ENCODE measurements at regions not wholly inside any gene's neighbourhood (a gene's known extent, or its start where the extent isn't known, plus 50 kb on each side); places are given as distances from the start of the nearest gene placed in this dataset.

GRCh38 chr2:156697906-156698305 lies 261.7 kb downstream of the GPD2 start:
- DNase-seq: no peak

GRCh38 chr2:156700681-156701080 lies 264.5 kb downstream of the GPD2 start:
- DNase-seq: no peak

DNA sequence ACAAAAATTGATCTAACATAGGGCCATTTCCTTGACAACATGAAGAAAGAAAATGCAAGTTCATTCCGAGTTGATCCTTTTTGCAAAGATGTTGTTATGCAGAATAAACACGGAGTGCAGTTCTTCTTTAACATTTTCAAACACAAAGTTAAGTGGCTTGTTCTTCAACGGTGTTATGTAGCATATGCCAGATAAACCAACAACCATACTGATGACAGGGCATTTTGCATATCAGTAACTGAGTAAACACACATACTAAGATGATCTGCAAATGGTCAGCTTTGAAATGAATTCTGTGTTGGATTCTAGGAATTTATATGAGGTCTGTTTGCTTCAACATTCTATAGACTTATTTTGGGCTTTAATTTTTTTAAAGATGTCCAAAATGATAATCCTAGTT lies 266.4 kb downstream of the GPD2 start:
- DNase-seq: no peak

GRCh38 chr2:156703642-156704041 lies 267.5 kb downstream of the GPD2 start:
- no peak for DNase-seq

GRCh38 chr2:156704132-156704531 lies 268.0 kb downstream of the GPD2 start:
- DNase-seq: no peak

DNA sequence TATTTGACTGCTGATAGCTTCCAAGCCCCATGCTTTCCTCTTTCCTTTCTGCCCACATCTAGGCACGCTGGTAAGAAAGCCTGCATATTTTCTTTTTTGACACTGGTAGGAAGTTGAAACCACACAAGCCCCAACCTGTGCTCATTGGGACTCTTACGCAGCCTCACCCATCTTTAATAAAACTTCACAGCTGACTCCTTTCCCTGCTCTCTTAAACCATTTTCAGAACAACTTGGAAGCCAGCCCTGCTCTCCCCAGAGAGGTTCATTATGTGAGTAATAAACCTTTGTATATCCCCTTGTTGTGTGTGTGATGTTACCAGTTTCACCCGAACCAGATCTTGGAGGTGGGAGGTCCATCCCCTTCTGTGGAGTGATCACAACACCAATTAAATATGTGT lies 268.4 kb downstream of the GPD2 start:
- no peak for DNase-seq

DNA sequence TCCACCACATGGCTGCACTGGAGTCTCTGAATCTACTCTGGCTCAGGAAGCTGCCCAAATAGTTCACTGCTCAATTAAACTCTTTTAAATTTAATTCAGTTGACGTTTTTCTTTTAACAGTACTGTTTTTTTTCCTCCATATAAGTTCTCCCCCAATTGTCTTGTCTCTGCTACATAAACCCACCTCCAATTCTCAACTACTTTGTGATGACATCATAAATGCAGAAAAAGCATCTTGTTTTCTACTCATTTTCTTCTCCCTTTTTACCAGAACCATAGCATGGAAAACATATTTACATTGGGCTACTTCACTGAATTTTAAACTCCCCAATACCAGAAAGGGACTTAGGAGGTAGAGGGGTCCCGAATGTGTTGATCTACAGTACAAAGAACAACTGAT lies 270.4 kb downstream of the GPD2 start:
- no peak for DNase-seq

DNA sequence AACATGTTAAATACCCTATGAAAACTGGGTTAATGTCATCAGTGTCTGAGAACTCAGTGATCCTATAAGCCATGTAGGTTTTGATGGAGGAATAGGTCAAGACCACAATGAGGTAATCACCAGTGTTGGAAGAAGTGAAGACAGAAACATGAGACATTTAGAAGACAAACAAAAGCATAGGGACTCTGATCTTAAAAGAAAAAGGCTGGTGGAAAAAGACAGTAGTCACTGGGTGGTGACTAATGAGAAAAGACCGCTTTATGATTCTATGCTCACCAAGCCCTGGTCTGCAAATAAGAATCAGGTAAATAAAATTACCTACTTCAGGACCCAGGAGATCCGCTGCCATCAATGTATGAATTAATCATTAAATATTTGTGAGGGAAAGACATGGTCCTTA lies 271.9 kb downstream of the GPD2 start:
- no peak for DNase-seq

GRCh38 chr2:156709091-156709490 lies 272.9 kb downstream of the GPD2 start:
- no peak for DNase-seq

GRCh38 chr2:156719036-156719435 lies 282.9 kb downstream of the GPD2 start:
- DNase-seq: no peak

DNA sequence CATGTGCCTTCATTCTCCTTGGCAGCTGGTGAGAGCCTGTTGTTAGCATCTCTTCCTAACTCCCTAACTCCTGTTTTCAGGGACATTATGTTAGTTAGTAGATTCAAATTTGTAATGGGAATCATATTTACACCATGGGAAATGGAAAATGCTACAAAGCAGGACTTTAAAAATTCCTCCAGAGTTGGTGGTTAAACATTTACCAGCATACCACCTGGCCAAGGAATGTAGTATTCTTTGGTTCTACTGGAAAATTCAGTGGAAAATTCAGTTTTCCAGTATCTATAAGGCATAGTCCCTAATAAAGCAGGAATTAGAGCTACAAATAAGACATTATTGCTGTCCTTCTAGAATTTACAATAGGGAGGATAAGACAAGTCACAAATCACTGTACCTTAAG lies 291.7 kb downstream of the GPD2 start:
- no peak for DNase-seq

- DNase-seq: no peak
These were observed 292.1 kb downstream of the GPD2 start for GRCh38 chr2:156728328-156728727.

DNA sequence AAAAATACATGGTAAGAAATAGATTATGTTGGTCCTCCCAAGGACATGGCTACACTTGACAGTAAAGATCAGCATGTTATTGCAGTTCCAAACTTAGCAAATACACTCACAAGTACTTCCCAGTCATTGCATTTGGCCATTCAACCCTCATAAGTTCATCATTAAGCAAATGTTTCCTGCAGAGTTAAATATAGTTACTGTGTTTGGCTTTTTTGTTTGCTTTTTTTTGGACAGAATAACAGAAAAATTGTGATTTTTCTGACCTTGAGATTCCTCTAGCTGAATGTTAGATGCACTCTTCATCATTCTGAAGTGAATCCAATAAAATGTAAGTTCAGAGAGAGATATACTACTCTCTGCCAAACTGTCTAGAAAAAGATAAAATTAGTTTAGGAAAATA lies 295.3 kb downstream of the GPD2 start:
- DNase-seq: no peak

GRCh38 chr2:156736950-156737349 lies 300.8 kb downstream of the GPD2 start:
- DNase-seq: no peak

- no peak for DNase-seq
These were observed 303.1 kb downstream of the GPD2 start for GRCh38 chr2:156739301-156739700.

DNA sequence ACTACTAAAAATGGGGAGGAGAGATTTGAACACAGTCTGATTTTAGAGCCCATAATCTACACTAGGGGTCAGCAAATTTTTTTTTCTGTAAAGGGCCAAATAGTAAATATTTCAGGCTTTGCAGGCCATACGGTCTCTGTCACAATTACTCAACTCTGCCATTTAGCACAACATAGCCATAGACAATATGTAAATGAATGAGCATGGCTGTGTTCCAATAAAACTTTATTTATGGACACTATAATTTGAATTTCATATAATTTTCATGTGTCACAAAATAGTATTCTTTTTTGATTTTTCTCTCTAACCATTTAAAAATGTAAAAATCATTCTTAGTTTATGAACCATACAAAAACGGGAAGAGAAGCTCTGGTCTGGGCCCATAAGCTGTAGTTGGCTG lies 309.4 kb downstream of the GPD2 start:
- DNase-seq: no peak

DNA sequence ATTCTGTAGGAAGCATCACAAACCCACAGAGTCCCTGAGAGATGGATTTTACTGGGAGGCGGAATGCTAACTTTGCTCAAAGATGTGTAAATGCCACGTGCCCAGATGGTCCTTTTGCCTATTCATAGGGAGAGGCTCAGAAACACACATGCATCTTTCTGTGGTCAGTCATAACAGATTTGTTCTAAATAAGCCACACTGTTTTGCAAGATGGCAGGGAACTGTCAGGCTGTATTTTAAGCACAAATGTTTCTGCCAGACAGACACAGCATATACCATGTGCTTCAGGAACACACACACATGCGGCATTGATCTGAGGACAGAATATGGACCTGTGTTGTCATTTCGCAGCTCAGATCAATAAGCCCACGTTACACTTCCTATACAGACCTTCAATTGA lies 312.0 kb downstream of the GPD2 start:
- DNase-seq: no peak

DNA sequence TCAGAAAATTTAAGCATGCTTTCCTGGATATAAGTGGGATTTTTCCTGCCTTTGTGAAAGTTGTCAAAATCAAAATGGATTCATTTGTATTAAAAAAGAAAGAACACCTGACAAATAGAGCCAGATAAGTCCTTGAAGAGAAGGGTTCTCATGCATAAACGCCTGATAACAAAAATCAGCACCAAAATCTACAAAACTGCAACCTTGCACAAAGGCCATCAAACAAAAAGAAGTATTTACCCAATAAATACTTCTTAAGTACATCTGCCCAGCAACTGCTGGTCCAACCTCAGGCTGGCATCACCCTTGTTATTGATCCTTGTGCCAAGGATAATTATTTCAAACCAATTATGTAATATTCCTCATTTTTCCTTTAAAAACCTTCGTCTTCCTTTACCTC lies 315.9 kb downstream of the GPD2 start:
- no peak for DNase-seq

- no peak for DNase-seq
These were observed 317.6 kb downstream of the GPD2 start for GRCh38 chr2:156753766-156754165.

DNA sequence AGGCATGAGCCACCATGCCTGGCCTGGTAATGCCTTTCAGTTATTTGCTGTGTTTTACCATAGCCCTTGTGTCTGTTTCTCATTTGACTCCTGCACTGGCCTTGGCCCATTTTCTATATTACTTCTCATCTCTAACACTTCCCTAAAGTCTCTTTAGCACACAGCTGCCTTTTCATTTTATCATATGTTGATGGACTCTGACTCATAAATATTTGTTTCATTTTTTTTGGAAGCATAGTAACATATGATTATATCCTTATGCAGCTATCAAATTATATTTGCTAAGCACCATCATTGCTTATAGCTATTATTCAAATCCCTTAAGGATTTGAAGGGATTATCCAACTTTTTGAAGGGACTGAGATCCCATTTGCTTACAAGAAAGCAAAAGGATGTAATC lies 320.3 kb downstream of the GPD2 start:
- DNase-seq: no peak

- DNase-seq: no peak
These were observed 327.0 kb downstream of the GPD2 start for GRCh38 chr2:156763174-156763573.

DNA sequence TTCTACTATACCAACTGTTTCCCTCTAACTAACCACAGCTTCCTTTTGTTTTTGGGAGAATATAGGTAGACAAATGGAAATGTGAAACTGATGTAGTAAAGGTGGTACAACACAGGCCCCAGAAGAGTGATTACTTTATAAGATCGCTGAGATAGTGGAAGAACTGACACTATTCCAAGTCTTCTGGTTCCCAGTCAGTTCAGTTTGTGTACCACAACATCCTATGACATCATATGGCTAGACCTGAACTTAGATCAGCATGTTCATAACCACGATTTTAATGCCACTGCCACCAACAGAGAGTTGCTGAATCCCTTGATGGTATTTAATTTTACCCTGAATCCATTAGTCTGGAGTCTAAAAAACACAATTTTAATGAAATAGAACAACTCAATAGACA lies 328.9 kb downstream of the GPD2 start:
- no peak for DNase-seq

- DNase-seq: no peak
These were observed 329.3 kb downstream of the GPD2 start for GRCh38 chr2:156765450-156765849.

- DNase-seq: no peak
These were observed 333.6 kb downstream of the GPD2 start for GRCh38 chr2:156769802-156770201.

DNA sequence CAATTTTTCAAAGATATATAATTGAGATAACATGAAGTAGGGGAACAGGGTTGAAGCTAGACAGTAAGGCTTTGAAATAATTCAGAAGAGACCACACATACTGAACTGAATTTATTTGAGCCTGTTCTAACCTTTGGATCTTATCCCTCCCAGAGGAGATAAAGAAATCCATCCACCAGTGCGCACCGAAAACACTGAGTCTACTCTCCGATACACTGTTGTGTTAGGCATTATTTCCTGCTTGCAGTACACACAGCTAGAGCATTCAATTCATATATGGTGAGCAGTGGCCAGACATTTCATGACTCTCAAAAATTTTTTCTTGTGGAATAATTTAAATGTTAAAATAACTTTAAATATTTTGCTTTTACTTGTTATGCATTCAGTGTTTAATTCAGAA lies 342.7 kb downstream of the GPD2 start:
- no peak for DNase-seq
